PC-9 (cell line): ENCODE measurements at regions not wholly inside any gene's neighbourhood (a gene's known extent, or its start where the extent isn't known, plus 50 kb on each side); places are given as distances from the start of the nearest gene placed in this dataset.

Experiments
- EZH2 ChIP-seq: fragments of 200-600 bp; sonication (generic); IDR thresholded peaks from 2 replicates; pipeline ENCODE4 v1.8.0; 2017; ENCODE audit warnings: antibody characterized with exemption, low read depth
- TF ChIP-seq, protein P1 (sequence below): fragments of 200-600 bp; sonication (generic); conservative IDR thresholded peaks from 2 replicates; pipeline ENCODE4 v1.6.1; 2017; ENCODE audit warnings: mixed run types, antibody characterized with exemption, mild to moderate bottlenecking, moderate library complexity

DNA sequence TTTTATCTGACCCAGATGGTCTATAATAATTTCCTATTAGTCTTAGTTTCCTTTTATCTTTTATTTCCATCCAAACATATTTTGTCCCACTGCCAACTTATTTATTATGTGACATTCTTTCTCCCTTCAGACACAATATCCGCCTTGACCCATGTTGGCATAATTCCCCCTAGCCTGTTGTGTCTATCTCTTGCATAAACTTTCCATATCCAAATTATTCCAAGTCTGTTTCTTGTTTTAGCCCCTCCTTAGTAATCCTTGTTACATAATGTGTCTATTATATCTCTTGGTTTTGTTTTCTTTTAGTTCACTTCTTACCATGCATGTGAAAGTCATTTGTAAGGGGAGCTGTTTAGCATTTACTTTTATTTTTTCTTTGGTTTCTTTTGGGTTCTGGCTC is 81.6 kb upstream of the CACHD1 start:
- TF ChIP-seq, protein P1, sequence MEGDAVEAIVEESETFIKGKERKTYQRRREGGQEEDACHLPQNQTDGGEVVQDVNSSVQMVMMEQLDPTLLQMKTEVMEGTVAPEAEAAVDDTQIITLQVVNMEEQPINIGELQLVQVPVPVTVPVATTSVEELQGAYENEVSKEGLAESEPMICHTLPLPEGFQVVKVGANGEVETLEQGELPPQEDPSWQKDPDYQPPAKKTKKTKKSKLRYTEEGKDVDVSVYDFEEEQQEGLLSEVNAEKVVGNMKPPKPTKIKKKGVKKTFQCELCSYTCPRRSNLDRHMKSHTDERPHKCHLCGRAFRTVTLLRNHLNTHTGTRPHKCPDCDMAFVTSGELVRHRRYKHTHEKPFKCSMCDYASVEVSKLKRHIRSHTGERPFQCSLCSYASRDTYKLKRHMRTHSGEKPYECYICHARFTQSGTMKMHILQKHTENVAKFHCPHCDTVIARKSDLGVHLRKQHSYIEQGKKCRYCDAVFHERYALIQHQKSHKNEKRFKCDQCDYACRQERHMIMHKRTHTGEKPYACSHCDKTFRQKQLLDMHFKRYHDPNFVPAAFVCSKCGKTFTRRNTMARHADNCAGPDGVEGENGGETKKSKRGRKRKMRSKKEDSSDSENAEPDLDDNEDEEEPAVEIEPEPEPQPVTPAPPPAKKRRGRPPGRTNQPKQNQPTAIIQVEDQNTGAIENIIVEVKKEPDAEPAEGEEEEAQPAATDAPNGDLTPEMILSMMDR, result no peak
- TF ChIP-seq EZH2, result no peak
